ENCODE measurements at regions not wholly inside any gene's neighbourhood (a gene's known extent, or its start where the extent isn't known, plus 50 kb on each side); places are given as distances from the start of the nearest gene placed in this dataset.
"Not testable (repeated sequence)": the region's sequence is repeated elsewhere in the genome, so short reads cannot be mapped to it uniquely, and the experiment has no call there.

GRCh38 chr21:28516991-28517592 is 475.6 kb downstream of the LTN1 start:
- DNase-seq: peak; percentile 12 to 62

GRCh38 chr21:28516021-28516420 is 476.7 kb downstream of the LTN1 start:
- no peak for DNase-seq

- no peak for DNase-seq
These were observed 479.2 kb downstream of the LTN1 start for GRCh38 chr21:28513428-28513827.

GRCh38 chr21:28509031-28509430 is 483.6 kb downstream of the LTN1 start:
- no peak for DNase-seq

GRCh38 chr21:28508126-28508525 is 484.6 kb downstream of the LTN1 start:
- DNase-seq: no peak

- no peak for DNase-seq
These were observed 496.2 kb downstream of the LTN1 start for GRCh38 chr21:28496517-28496916.

GRCh38 chr21:28492127-28492526 is 500.6 kb downstream of the LTN1 start:
- no peak for DNase-seq

GRCh38 chr21:28489821-28490350 is 502.8 kb downstream of the LTN1 start:
- no peak for DNase-seq

- DNase-seq: no peak
These were observed 503.5 kb downstream of the LTN1 start for GRCh38 chr21:28489162-28489561.

- DNase-seq: no peak
These were observed 505.1 kb downstream of the LTN1 start for GRCh38 chr21:28487455-28488070.

- no peak for DNase-seq
These were observed 507.2 kb downstream of the LTN1 start for GRCh38 chr21:28485301-28486022.

- no peak for DNase-seq
These were observed 509.2 kb downstream of the LTN1 start for GRCh38 chr21:28483301-28484035.

- no peak for DNase-seq
These were observed 510.0 kb downstream of the LTN1 start for GRCh38 chr21:28482657-28483056.

GRCh38 chr21:28480470-28480869 is 512.2 kb downstream of the LTN1 start:
- no peak for DNase-seq

- no peak for DNase-seq
These were observed 519.0 kb downstream of the LTN1 start for GRCh38 chr21:28473530-28474220.

- not testable (repeated sequence) for DNase-seq
These were observed 520.1 kb downstream of the LTN1 start for GRCh38 chr21:28472543-28472942.

- DNase-seq: no peak
These were observed 527.7 kb downstream of the LTN1 start for GRCh38 chr21:28464988-28465387.

- no peak for DNase-seq
These were observed 528.6 kb downstream of the LTN1 start for GRCh38 chr21:28464095-28464494.

GRCh38 chr21:28459193-28459592 is 533.5 kb downstream of the LTN1 start:
- no peak for DNase-seq

- no peak for DNase-seq
These were observed 534.2 kb downstream of the LTN1 start for GRCh38 chr21:28458446-28458845.

- no peak for DNase-seq
These were observed 537.5 kb downstream of the LTN1 start for GRCh38 chr21:28455253-28455600.

- DNase-seq: no peak
These were observed 538.0 kb downstream of the LTN1 start for GRCh38 chr21:28454564-28455252.

All from inflammatory macrophage (primary cell).